HEK293 (cell line): ENCODE measurements at regions not wholly inside any gene's neighbourhood (a gene's known extent, or its start where the extent isn't known, plus 50 kb on each side); places are given as distances from the start of the nearest gene placed in this dataset.

ENCODE experiments used
- SP2 ChIP-seq: fragments of 450-650 bp; formaldehyde crosslinking; IDR thresholded peaks from 2 replicates; pipeline ENCODE4 v1.5.1; 2016; ENCODE audit warnings: missing biosample characterization, missing genetic modification characterization
- ZBTB8A ChIP-seq: fragments of 450-650 bp; formaldehyde crosslinking; IDR thresholded peaks from 2 replicates; pipeline ENCODE4 v1.5.1; 2016; ENCODE audit warnings: missing biosample characterization, missing genetic modification characterization

- TF ChIP-seq SP2 (tag by site-specific recombination) (no peak), ZBTB8A (tag by site-specific recombination) (no peak)
These were observed 684.6 kb upstream of the NR2F2 start for GRCh38 chr15:95645791-95646338.
